ENCODE measurements at regions not wholly inside any gene's neighbourhood (a gene's known extent, or its start where the extent isn't known, plus 50 kb on each side); places are given as distances from the start of the nearest gene placed in this dataset.
"Not testable (repeated sequence)": the region's sequence is repeated elsewhere in the genome, so short reads cannot be mapped to it uniquely, and the experiment has no call there.

- Mint-ChIP-seq H3K9me3 (ENCODE audit: low read depth) (no peaks in the 10 kb centered on the region), H3K4me1 (no peaks in the 10 kb centered on the region), H3K4me3 (no peak overlapping the region), H3K27ac (no peak overlapping the region), H3K36me3 (no peaks in the 10 kb centered on the region), H3K27me3 (peaks cover 5% of the 10 kb centered on the region)
- CTCF ChIA-PET, result interaction anchor here (0.6 kb wide), 1 partner anchor 23 kb away, joined by 4 read pairs; no protein-coding TSS in a partner anchor
- no peak for DNase-seq
- no peak for ATAC-seq
These were observed 367.4 kb upstream of the SNX7 start for GRCh38 chr1:98294127-98294526.

- no peaks in the 10 kb centered on the region for H3K4me1 Mint-ChIP-seq
- H3K36me3 Mint-ChIP-seq, result no peaks in the 10 kb centered on the region
- no peaks in the 10 kb centered on the region for H3K9me3 Mint-ChIP-seq (ENCODE audit: low read depth)
- H3K27me3 Mint-ChIP-seq, result peaks cover 3% of the 10 kb centered on the region
- CTCF ChIA-PET, result no interaction called here
- no peak overlapping the region for H3K4me3 Mint-ChIP-seq
- no peak overlapping the region for H3K27ac Mint-ChIP-seq
- no peak for ATAC-seq
- no peak for DNase-seq
These were observed 368.5 kb upstream of the SNX7 start for GRCh38 chr1:98292994-98293393.

GRCh38 chr1:98289311-98289710 is 368.5 kb upstream of the DPYD start:
- H3K4me1 Mint-ChIP-seq, result peaks cover 2% of the 10 kb centered on the region
- no peak for DNase-seq
- peaks cover 3% of the 10 kb centered on the region for H3K27me3 Mint-ChIP-seq
- no peaks in the 10 kb centered on the region for H3K36me3 Mint-ChIP-seq
- ATAC-seq, result no peak
- CTCF ChIA-PET, result no interaction called here
- no peak overlapping the region for H3K4me3 Mint-ChIP-seq
- H3K27ac Mint-ChIP-seq, result no peak overlapping the region
- H3K9me3 Mint-ChIP-seq (ENCODE audit: low read depth), result no peaks in the 10 kb centered on the region

- no peaks in the 10 kb centered on the region for H3K36me3 Mint-ChIP-seq
- ATAC-seq, result no peak
- DNase-seq, result no peak
- no peaks in the 10 kb centered on the region for H3K9me3 Mint-ChIP-seq (ENCODE audit: low read depth)
- peaks cover 2% of the 10 kb centered on the region for H3K4me1 Mint-ChIP-seq
- H3K27ac Mint-ChIP-seq, result no peak overlapping the region
- no peak overlapping the region for H3K4me3 Mint-ChIP-seq
- CTCF ChIA-PET, result no interaction called here
- peaks cover under 1% of the 10 kb centered on the region for H3K27me3 Mint-ChIP-seq
These were observed 367.7 kb upstream of the DPYD start for GRCh38 chr1:98288494-98288893.

- Mint-ChIP-seq H3K27ac (no peak overlapping the region), H3K27me3 (no peaks in the 10 kb centered on the region), H3K36me3 (no peaks in the 10 kb centered on the region), H3K9me3 (ENCODE audit: low read depth) (no peaks in the 10 kb centered on the region), H3K4me3 (no peak overlapping the region), H3K4me1 (peaks cover 2% of the 10 kb centered on the region)
- DNase-seq, result no peak
- CTCF ChIA-PET, result no interaction called here
- ATAC-seq, result no peak
These were observed 366.8 kb upstream of the DPYD start for GRCh38 chr1:98287626-98288025.

- Mint-ChIP-seq H3K4me3 (no peak overlapping the region), H3K4me1 (peaks cover 2% of the 10 kb centered on the region), H3K27ac (no peak overlapping the region), H3K36me3 (no peaks in the 10 kb centered on the region), H3K27me3 (no peaks in the 10 kb centered on the region), H3K9me3 (ENCODE audit: low read depth) (no peaks in the 10 kb centered on the region)
- CTCF ChIA-PET, result no interaction called here
- DNase-seq, result no peak
- no peak for ATAC-seq
These were observed 365.8 kb upstream of the DPYD start for GRCh38 chr1:98286656-98287055.

GRCh38 chr1:98285286-98285685 is 364.5 kb upstream of the DPYD start:
- H3K27me3 Mint-ChIP-seq; H3K27ac Mint-ChIP-seq; CTCF ChIA-PET; ATAC-seq; DNase-seq; H3K4me3 Mint-ChIP-seq; H3K9me3 Mint-ChIP-seq (ENCODE audit: low read depth); H3K36me3 Mint-ChIP-seq; H3K4me1 Mint-ChIP-seq: not testable (repeated sequence)

GRCh38 chr1:98280049-98280448 is 359.2 kb upstream of the DPYD start:
- no peak overlapping the region for H3K27ac Mint-ChIP-seq

GRCh38 chr1:98278055-98278454 is 357.2 kb upstream of the DPYD start:
- Mint-ChIP-seq H3K27me3 (no peaks in the 10 kb centered on the region), H3K27ac (no peak overlapping the region), H3K36me3 (no peaks in the 10 kb centered on the region), H3K9me3 (ENCODE audit: low read depth) (no peaks in the 10 kb centered on the region), H3K4me3 (no peak overlapping the region), H3K4me1 (no peaks in the 10 kb centered on the region)
- no peak for ATAC-seq
- no peak for DNase-seq
- CTCF ChIA-PET, result no interaction called here

More at GRCh38 chr1:98280049-98280448, 359.2 kb upstream of the DPYD start:
- H3K27me3 Mint-ChIP-seq, result no peaks in the 10 kb centered on the region
- no peak for DNase-seq
- no peaks in the 10 kb centered on the region for H3K9me3 Mint-ChIP-seq (ENCODE audit: low read depth)
- H3K4me1 Mint-ChIP-seq, result no peaks in the 10 kb centered on the region
- H3K36me3 Mint-ChIP-seq, result no peaks in the 10 kb centered on the region
- H3K4me3 Mint-ChIP-seq, result no peak overlapping the region
- CTCF ChIA-PET, result interaction anchor here (1.1 kb wide), 1 partner anchor 11 kb away, joined by 3 read pairs; no protein-coding TSS in a partner anchor
- ATAC-seq, result no peak

- Mint-ChIP-seq H3K36me3 (no peaks in the 10 kb centered on the region), H3K4me1 (no peaks in the 10 kb centered on the region), H3K27ac (no peak overlapping the region), H3K9me3 (ENCODE audit: low read depth) (no peaks in the 10 kb centered on the region), H3K4me3 (no peak overlapping the region), H3K27me3 (no peaks in the 10 kb centered on the region)
- no peak for ATAC-seq
- no peak for DNase-seq
- CTCF ChIA-PET, result no interaction called here
These were observed 356.3 kb upstream of the DPYD start for GRCh38 chr1:98277118-98277517.

GRCh38 chr1:98276514-98276913 is 355.7 kb upstream of the DPYD start:
- CTCF ChIA-PET, result no interaction called here
- Mint-ChIP-seq H3K4me1 (no peaks in the 10 kb centered on the region), H3K36me3 (no peaks in the 10 kb centered on the region), H3K27me3 (no peaks in the 10 kb centered on the region), H3K9me3 (ENCODE audit: low read depth) (no peaks in the 10 kb centered on the region), H3K4me3 (no peak overlapping the region), H3K27ac (no peak overlapping the region)
- ATAC-seq (no peak), DNase-seq (no peak)

- Mint-ChIP-seq H3K36me3 (no peaks in the 10 kb centered on the region), H3K9me3 (ENCODE audit: low read depth) (no peaks in the 10 kb centered on the region), H3K4me3 (no peak overlapping the region), H3K27ac (no peak overlapping the region), H3K4me1 (no peaks in the 10 kb centered on the region), H3K27me3 (peaks cover 7% of the 10 kb centered on the region)
- CTCF ChIA-PET, result no interaction called here
- DNase-seq, result no peak
- ATAC-seq, result no peak
These were observed 347.5 kb upstream of the DPYD start for GRCh38 chr1:98268316-98268715.

- no peaks in the 10 kb centered on the region for H3K36me3 Mint-ChIP-seq
- ATAC-seq (no peak), DNase-seq (no peak)
- no peaks in the 10 kb centered on the region for H3K4me1 Mint-ChIP-seq
- CTCF ChIA-PET, result no interaction called here
- H3K27ac Mint-ChIP-seq, result no peak overlapping the region
- H3K27me3 Mint-ChIP-seq, result peaks cover 7% of the 10 kb centered on the region
- no peak overlapping the region for H3K4me3 Mint-ChIP-seq
- H3K9me3 Mint-ChIP-seq (ENCODE audit: low read depth), result no peaks in the 10 kb centered on the region
These were observed 346.6 kb upstream of the DPYD start for GRCh38 chr1:98267423-98267822.

- Mint-ChIP-seq H3K27ac (no peak overlapping the region), H3K9me3 (ENCODE audit: low read depth) (no peaks in the 10 kb centered on the region), H3K4me3 (no peak overlapping the region), H3K4me1 (no peaks in the 10 kb centered on the region), H3K36me3 (peaks cover 1% of the 10 kb centered on the region), H3K27me3 (peaks cover 3% of the 10 kb centered on the region)
- ATAC-seq (no peak), DNase-seq (no peak)
- CTCF ChIA-PET, result no interaction called here
These were observed 343.9 kb upstream of the DPYD start for GRCh38 chr1:98264727-98265126.

- Mint-ChIP-seq H3K4me1 (no peaks in the 10 kb centered on the region), H3K4me3 (no peak overlapping the region), H3K9me3 (ENCODE audit: low read depth) (no peaks in the 10 kb centered on the region), H3K27ac (no peak overlapping the region), H3K36me3 (peaks cover 1% of the 10 kb centered on the region), H3K27me3 (no peaks in the 10 kb centered on the region)
- CTCF ChIA-PET, result no interaction called here
- DNase-seq (no peak), ATAC-seq (no peak)
These were observed 340.0 kb upstream of the DPYD start for GRCh38 chr1:98260839-98261238.
